Gastrocnemius medialis (tissue), 4 donors: ENCODE measurements at regions not wholly inside any gene's neighbourhood (a gene's known extent, or its start where the extent isn't known, plus 50 kb on each side); places are given as distances from the start of the nearest gene placed in this dataset.
"Not testable (repeated sequence)": the region's sequence is repeated elsewhere in the genome, so short reads cannot be mapped to it uniquely, and the experiment has no call there.

Experiments
- ATAC-seq, 2 donors: fragments of 150-250 bp; one replicate each; pipeline ENCODE4 v1.9.1; 2016
- DNase-seq, 2 donors: peaks; one replicate each; pipeline ENCODE4 v3.0.0-alpha.2; 2019
- H3K27ac ChIP-seq, 4 donors: fragments of 200-600 bp; sonication (generic); 1 replicate in 1 of 4; 2 replicates in 3 of 4; pipeline ENCODE4 v1.5.1; 2016 to 2018; ENCODE audit warnings: mild to moderate bottlenecking in 2 of 4, moderate library complexity in 1 of 4
- H3K27me3 ChIP-seq, 3 donors: fragments of 200-600 bp; sonication (generic) in 2 of 3; 1 replicate in 1 of 3; 2 replicates in 2 of 3; pipeline versions ENCODE4 v1.5.1 to v1.6.0; 2016 to 2019; ENCODE audit warnings: mild to moderate bottlenecking in 1 of 3, moderate library complexity in 1 of 3
- H3K36me3 ChIP-seq, 2 donors: fragments of 200-600 bp; sonication (generic) in 1 of 2; one replicate each; pipeline ENCODE4 v1.5.1; 2017 to 2018
- H3K4me1 ChIP-seq, 2 donors: fragments of 200-600 bp; sonication (generic) in 1 of 2; one replicate each; pipeline ENCODE4 v1.5.1; 2016 to 2017; ENCODE audit warnings: mild to moderate bottlenecking in 2 of 2
- H3K4me3 ChIP-seq, 4 donors: fragments of 200-600 bp; sonication (generic) in 3 of 4; 1 replicate in 1 of 4; 2 replicates in 3 of 4; pipeline ENCODE4 v1.5.1; 2016 to 2019; ENCODE audit warnings: mild to moderate bottlenecking in 2 of 4
- H3K9me3 ChIP-seq, 3 donors: fragments of 200-600 bp; sonication (generic) in 2 of 3; 1 replicate in 1 of 3; 2 replicates in 2 of 3; pipeline ENCODE4 v1.5.1; 2016 to 2019
- POLR2A ChIP-seq, 2 donors: fragments of 450-650 bp; IDR thresholded peaks; one replicate each; pipeline ENCODE4 v1.6.1; 2017; ENCODE audit warnings: antibody characterized with exemption in 2 of 2, mild to moderate bottlenecking in 2 of 2, moderate library complexity in 2 of 2
- in situ Hi-C, 4 donors: fragments of 200-750 bp; cut with MboI; loops; one replicate each; pipeline versions ENCODE4 v1.15.0 to v1.8.0; 2017; ENCODE audit warnings: low sequenced_read_pairs in 4 of 4
- intact Hi-C: fragments of 100-400 bp; cut with DNase I; formaldehyde crosslinking; loops from one replicate; pipeline ENCODE4 v1.15.1; 2023; ENCODE audit warnings: low total_unique reads
- TF ChIP-seq, protein P1 (sequence below), 5 experiments: fragments of 450-650 bp in 3 of 5; fragments of 200-600 bp in 2 of 5; sonication (generic) in 2 of 5; IDR thresholded peaks in 4 of 5; conservative IDR thresholded peaks in 1 of 5; 1 replicate in 4 of 5; 2 replicates in 1 of 5; pipeline ENCODE4 v1.5.1; 2016 to 2019; ENCODE audit warnings: antibody characterized with exemption in 5 of 5, mild to moderate bottlenecking in 3 of 5, moderate library complexity in 3 of 5

DNA sequence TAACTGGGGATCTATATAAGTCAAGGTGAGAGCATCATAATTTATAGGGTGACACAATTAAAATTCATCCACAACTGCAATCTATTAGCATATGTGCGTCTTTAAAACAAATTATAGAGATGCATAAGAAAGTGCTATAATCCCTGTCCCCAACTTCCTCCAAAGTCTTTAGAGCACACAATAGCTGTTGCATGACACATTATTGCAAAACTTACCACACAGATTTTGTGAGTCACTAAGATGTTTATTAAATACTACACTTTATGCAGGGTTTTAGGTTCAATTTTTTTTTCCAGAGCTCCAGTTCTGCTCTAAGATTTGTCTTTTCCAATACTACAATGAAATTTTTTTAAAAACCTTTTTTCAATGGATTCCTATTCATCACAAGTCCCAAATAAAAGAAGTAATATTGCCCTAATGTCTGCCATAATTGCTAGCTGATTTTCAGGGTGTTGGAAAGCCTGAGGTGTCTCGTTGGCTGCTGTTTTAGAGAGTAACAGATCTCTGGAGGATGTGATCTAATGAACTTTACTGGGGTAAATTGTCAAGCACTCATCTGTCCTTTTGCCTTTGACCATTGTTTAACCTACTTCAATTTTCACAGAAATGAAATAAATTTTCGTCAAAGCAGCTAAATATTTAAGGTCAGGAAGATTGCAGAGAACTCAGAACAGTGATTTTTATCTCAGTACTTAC, 250.5 kb upstream of the NETO1 start:
- ATAC-seq: no peak

GRCh38 chr18:73110307-73110706, 242.5 kb upstream of the NETO1 start:
- TF ChIP-seq, protein P1, sequence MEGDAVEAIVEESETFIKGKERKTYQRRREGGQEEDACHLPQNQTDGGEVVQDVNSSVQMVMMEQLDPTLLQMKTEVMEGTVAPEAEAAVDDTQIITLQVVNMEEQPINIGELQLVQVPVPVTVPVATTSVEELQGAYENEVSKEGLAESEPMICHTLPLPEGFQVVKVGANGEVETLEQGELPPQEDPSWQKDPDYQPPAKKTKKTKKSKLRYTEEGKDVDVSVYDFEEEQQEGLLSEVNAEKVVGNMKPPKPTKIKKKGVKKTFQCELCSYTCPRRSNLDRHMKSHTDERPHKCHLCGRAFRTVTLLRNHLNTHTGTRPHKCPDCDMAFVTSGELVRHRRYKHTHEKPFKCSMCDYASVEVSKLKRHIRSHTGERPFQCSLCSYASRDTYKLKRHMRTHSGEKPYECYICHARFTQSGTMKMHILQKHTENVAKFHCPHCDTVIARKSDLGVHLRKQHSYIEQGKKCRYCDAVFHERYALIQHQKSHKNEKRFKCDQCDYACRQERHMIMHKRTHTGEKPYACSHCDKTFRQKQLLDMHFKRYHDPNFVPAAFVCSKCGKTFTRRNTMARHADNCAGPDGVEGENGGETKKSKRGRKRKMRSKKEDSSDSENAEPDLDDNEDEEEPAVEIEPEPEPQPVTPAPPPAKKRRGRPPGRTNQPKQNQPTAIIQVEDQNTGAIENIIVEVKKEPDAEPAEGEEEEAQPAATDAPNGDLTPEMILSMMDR (IDR thresholded peaks at IDR 0.05 in 4 of 5, conservative IDR thresholded peaks at IDR 0.05 in 1 of 5): no peak
- no peak for TF ChIP-seq POLR2A (IDR thresholded peaks at IDR 0.05)
- no peak overlapping the region for H3K4me3 ChIP-seq
- in situ Hi-C loops: no loop called here
- DNase-seq (no peak), ATAC-seq (no peak)
- H3K27me3 ChIP-seq: no peaks in the 10 kb centered on the region
- no peak overlapping the region for H3K27ac ChIP-seq
- no peaks in the 10 kb centered on the region for H3K36me3 ChIP-seq
- H3K9me3 ChIP-seq: no peaks in the 10 kb centered on the region
- intact Hi-C loops: no loop called here
- no peaks in the 10 kb centered on the region for H3K4me1 ChIP-seq

More for the DNA sequence above, 250.5 kb upstream of the NETO1 start:
- Histone ChIP-seq H3K27me3 (no peaks in the 10 kb centered on the region), H3K27ac (no peak overlapping the region), H3K9me3 (no peaks in the 10 kb centered on the region), H3K36me3 (no peaks in the 10 kb centered on the region), H3K4me1 (no peaks in the 10 kb centered on the region), H3K4me3 (no peak overlapping the region)
- in situ Hi-C loops: no loop called here
- intact Hi-C loops: no loop called here
- DNase-seq: no peak
- no peak for TF ChIP-seq POLR2A (IDR thresholded peaks at IDR 0.05)
- TF ChIP-seq, protein P1 (IDR thresholded peaks at IDR 0.05 in 4 of 5, conservative IDR thresholded peaks at IDR 0.05 in 1 of 5): no peak

DNA sequence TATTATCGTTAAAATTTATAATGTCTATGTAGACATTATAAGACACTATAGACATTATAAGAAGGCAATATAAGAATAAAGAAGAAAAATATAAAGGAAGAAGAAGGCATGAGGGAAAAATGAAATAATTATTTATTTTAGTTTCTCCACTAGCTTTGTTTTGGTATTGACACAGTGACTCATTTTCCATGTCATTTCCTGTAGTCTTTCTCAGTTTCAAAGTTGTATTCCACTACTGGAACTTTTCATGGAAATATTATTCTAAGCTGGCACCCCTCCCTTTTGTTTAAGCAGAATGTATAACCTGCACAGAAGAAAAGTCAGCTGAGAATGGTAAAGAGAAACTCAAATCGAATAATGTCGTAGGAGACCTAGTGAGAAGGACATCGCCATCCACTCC, 234.2 kb upstream of the NETO1 start:
- DNase-seq: no peak
- no peaks in the 10 kb centered on the region for H3K36me3 ChIP-seq
- ATAC-seq: no peak
- TF ChIP-seq POLR2A (IDR thresholded peaks at IDR 0.05): no peak
- no peak overlapping the region for H3K4me3 ChIP-seq
- H3K9me3 ChIP-seq: no peaks in the 10 kb centered on the region
- H3K4me1 ChIP-seq: no peaks in the 10 kb centered on the region
- in situ Hi-C loops (no loop called here), intact Hi-C loops (no loop called here)
- H3K27me3 ChIP-seq: no peaks in the 10 kb centered on the region
- H3K27ac ChIP-seq: no peak overlapping the region

DNA sequence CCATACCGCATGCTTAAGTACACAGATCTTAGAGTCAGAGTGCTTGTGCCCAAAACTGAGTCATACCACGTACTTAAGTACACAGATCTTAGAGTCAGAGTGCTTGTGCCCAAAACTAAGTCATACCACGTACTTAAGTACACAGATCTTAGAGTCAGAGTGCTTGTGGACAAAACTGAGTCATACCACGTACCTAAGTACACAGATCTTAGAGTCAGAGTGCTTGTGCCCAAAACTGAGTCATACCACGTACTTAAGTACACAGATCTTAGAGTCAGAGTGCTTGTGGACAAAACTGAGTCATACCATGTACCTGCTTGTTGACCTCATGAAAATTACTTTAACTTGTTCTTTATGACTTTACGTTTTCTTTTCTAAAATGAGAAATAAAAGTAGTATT, 233.7 kb upstream of the NETO1 start:
- H3K4me1 ChIP-seq, H3K36me3 ChIP-seq, ATAC-seq, H3K9me3 ChIP-seq, H3K4me3 ChIP-seq, DNase-seq, intact Hi-C loops, in situ Hi-C loops, H3K27ac ChIP-seq, H3K27me3 ChIP-seq: not testable (repeated sequence)

DNA sequence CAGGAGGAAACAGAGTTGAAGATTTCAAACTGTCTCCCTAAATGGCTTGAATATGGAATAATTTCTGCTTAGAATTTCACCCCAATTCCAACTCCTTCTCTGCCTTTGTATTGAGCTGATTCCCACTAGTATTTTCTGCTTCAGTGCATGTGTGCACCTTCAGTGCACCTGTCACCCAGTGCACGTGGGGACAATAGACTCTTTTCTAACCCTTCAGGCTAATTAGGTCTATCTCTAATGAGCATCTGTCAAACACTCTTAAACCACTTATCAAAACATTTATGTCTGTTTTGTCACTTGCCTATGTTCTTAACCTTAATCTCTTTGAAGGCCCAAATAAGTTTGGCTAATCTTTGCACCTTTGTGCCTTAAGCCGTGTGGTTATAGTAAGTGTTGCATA, 232.0 kb upstream of the NETO1 start:
- Histone ChIP-seq H3K9me3 (no peaks in the 10 kb centered on the region), H3K27ac (no peak overlapping the region), H3K4me3 (no peak overlapping the region), H3K36me3 (no peaks in the 10 kb centered on the region), H3K27me3 (no peaks in the 10 kb centered on the region), H3K4me1 (no peaks in the 10 kb centered on the region)
- in situ Hi-C loops (no loop called here), intact Hi-C loops (no loop called here)
- no peak for TF ChIP-seq POLR2A (IDR thresholded peaks at IDR 0.05)
- TF ChIP-seq, protein P1 (IDR thresholded peaks at IDR 0.05 in 4 of 5, conservative IDR thresholded peaks at IDR 0.05 in 1 of 5): no peak
- ATAC-seq: no peak
- DNase-seq: no peak
